AG04450 (cell line): ENCODE measurements at regions not wholly inside any gene's neighbourhood (a gene's known extent, or its start where the extent isn't known, plus 50 kb on each side); places are given as distances from the start of the nearest gene placed in this dataset.

ENCODE experiments used
- CTCF ChIA-PET: fragments of 300-600, 350-600 bp; formaldehyde crosslinking; extraction: SDS; loops from one replicate; lab custom pipeline; 2022; ENCODE audit warnings: antibody characterized with exemption, inconsistent platforms; lab: Charles Lee
- POLR2A ChIA-PET: fragments of 350-600 bp; formaldehyde crosslinking; extraction: SDS; loops from one replicate; lab custom pipeline; 2021; ENCODE audit warnings: antibody characterized with exemption, inconsistent platforms; lab: Yijun Ruan, JAX
- DNase-seq: peaks from one replicate; pipeline ENCODE4 v3.0.0-alpha.2; 2011; ENCODE audit warnings: low read depth, low spot score
- H3K27ac ChIP-seq: one replicate; pipeline ENCODE4 v1.5.1; 2012; ENCODE audit warnings: low read depth, low read length, control low read depth
- H3K27me3 ChIP-seq: one replicate; pipeline ENCODE4 v1.6.0; 2012; ENCODE audit warnings: low read length; ENCODE audit not compliant: control insufficient read depth, insufficient read depth
- H3K4me3 ChIP-seq: 2 replicates; pipeline ENCODE4 v1.5.1; 2011; ENCODE audit warnings: mild to moderate bottlenecking, low read depth, low read length, control low read depth
- H3K9me3 ChIP-seq: 2 replicates; pipeline ENCODE4 v1.5.1; 2012; ENCODE audit warnings: low read length; ENCODE audit not compliant: control insufficient read depth, insufficient read depth
- TF ChIP-seq, protein P1 (sequence below): IDR thresholded peaks from 2 replicates; pipeline ENCODE4 v1.5.1; 2011; ENCODE audit warnings: low read depth, low read length, control low read depth, inconsistent platforms

DNA sequence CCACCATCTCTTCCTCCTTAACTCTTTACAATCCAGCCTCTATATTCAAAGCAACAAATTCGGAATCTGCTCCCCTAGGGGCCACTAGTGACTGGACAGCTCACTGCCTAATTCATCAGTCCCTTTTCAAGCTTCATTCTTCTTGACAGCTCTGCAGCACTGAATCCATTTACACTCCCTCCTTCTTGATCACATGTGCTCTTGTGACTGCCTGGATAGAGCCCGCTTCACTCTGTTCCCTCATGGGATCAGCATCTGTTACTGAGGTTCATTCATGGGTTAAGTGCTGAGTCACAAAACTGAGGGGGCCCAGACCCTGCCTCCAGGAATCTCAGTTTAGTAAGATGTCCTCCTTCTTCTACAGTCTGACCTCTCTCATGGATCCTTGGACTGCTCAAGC, 81.5 kb downstream of the CYRIA start:
- no peak for DNase-seq
- Histone ChIP-seq H3K27ac (no peak overlapping the region), H3K4me3 (no peak overlapping the region), H3K27me3 (no peaks in the 10 kb centered on the region), H3K9me3 (no peaks in the 10 kb centered on the region)
- POLR2A ChIA-PET = no interaction called here
- CTCF ChIA-PET = no interaction called here
- TF ChIP-seq, protein P1, sequence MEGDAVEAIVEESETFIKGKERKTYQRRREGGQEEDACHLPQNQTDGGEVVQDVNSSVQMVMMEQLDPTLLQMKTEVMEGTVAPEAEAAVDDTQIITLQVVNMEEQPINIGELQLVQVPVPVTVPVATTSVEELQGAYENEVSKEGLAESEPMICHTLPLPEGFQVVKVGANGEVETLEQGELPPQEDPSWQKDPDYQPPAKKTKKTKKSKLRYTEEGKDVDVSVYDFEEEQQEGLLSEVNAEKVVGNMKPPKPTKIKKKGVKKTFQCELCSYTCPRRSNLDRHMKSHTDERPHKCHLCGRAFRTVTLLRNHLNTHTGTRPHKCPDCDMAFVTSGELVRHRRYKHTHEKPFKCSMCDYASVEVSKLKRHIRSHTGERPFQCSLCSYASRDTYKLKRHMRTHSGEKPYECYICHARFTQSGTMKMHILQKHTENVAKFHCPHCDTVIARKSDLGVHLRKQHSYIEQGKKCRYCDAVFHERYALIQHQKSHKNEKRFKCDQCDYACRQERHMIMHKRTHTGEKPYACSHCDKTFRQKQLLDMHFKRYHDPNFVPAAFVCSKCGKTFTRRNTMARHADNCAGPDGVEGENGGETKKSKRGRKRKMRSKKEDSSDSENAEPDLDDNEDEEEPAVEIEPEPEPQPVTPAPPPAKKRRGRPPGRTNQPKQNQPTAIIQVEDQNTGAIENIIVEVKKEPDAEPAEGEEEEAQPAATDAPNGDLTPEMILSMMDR = no peak

GRCh38 chr2:16581241-16581640, 84.4 kb downstream of the CYRIA start:
- H3K4me3 ChIP-seq = no peak overlapping the region
- ChIA-PET CTCF (no interaction called here), POLR2A (no interaction called here)
- no peaks in the 10 kb centered on the region for H3K27me3 ChIP-seq
- TF ChIP-seq, protein P1 = no peak
- H3K9me3 ChIP-seq = no peaks in the 10 kb centered on the region
- no peak for DNase-seq
- H3K27ac ChIP-seq = no peak overlapping the region

- ChIA-PET POLR2A (no interaction called here), CTCF (no interaction called here)
- Histone ChIP-seq H3K9me3 (peaks cover 6% of the 10 kb centered on the region), H3K27me3 (no peaks in the 10 kb centered on the region), H3K27ac (no peak overlapping the region), H3K4me3 (no peak overlapping the region)
- TF ChIP-seq, protein P1 = no peak
- DNase-seq = no peak
Measured at GRCh38 chr2:16578081-16578480, 87.6 kb downstream of the CYRIA start.

GRCh38 chr2:16570516-16570915, 95.1 kb downstream of the CYRIA start:
- no peak overlapping the region for H3K4me3 ChIP-seq
- H3K9me3 ChIP-seq = peaks cover 6% of the 10 kb centered on the region
- TF ChIP-seq, protein P1 = no peak
- CTCF ChIA-PET = no interaction called here
- H3K27ac ChIP-seq = no peak overlapping the region
- H3K27me3 ChIP-seq = no peaks in the 10 kb centered on the region
- no peak for DNase-seq
- POLR2A ChIA-PET = no interaction called here

GRCh38 chr2:16568998-16569784, 96.4 kb downstream of the CYRIA start:
- H3K27ac ChIP-seq = no peak overlapping the region
- ChIA-PET POLR2A (no interaction called here), CTCF (no interaction called here)
- H3K9me3 ChIP-seq = no peaks in the 10 kb centered on the region
- no peaks in the 10 kb centered on the region for H3K27me3 ChIP-seq
- no peak overlapping the region for H3K4me3 ChIP-seq
- DNase-seq = no peak
- TF ChIP-seq, protein P1 = no peak
